CD1c-positive myeloid dendritic cell (primary cell): ENCODE measurements at regions not wholly inside any gene's neighbourhood (a gene's known extent, or its start where the extent isn't known, plus 50 kb on each side); places are given as distances from the start of the nearest gene placed in this dataset.
"Not testable (repeated sequence)": the region's sequence is repeated elsewhere in the genome, so short reads cannot be mapped to it uniquely, and the experiment has no call there.

Source experiments
- DNase-seq: peaks from one replicate; pipeline ENCODE4 v3.0.0-alpha.2; 2016; ENCODE audit errors: extremely low spot score

- DNase-seq: no peak
Measured at GRCh38 chr2:4916094-4916493, 776.1 kb upstream of the SOX11 start.

- DNase-seq: no peak
Measured at GRCh38 chr2:4930704-4931103, 761.5 kb upstream of the SOX11 start.

GRCh38 chr2:4931721-4932365 is 760.3 kb upstream of the SOX11 start:
- DNase-seq: no peak

- not testable (repeated sequence) for DNase-seq
Measured at GRCh38 chr2:4935291-4935690, 756.9 kb upstream of the SOX11 start.

GRCh38 chr2:4937550-4937949 is 754.6 kb upstream of the SOX11 start:
- DNase-seq: no peak

- no peak for DNase-seq
Measured at GRCh38 chr2:4938206-4938605, 754.0 kb upstream of the SOX11 start.

GRCh38 chr2:4942441-4942840 is 749.7 kb upstream of the SOX11 start:
- DNase-seq: no peak

GRCh38 chr2:4947911-4948310 is 744.3 kb upstream of the SOX11 start:
- DNase-seq: no peak

GRCh38 chr2:4951368-4951767 is 740.8 kb upstream of the SOX11 start:
- DNase-seq: no peak

- DNase-seq: no peak
Measured at GRCh38 chr2:4959219-4959618, 733.0 kb upstream of the SOX11 start.

- DNase-seq: no peak
Measured at GRCh38 chr2:4962419-4962818, 729.8 kb upstream of the SOX11 start.

GRCh38 chr2:4963106-4963505 is 729.1 kb upstream of the SOX11 start:
- no peak for DNase-seq

- no peak for DNase-seq
Measured at GRCh38 chr2:4964001-4964540, 728.1 kb upstream of the SOX11 start.

GRCh38 chr2:4964579-4964978 is 727.6 kb upstream of the SOX11 start:
- no peak for DNase-seq

GRCh38 chr2:4965556-4966320 is 726.4 kb upstream of the SOX11 start:
- no peak for DNase-seq

GRCh38 chr2:4967206-4967605 is 725.0 kb upstream of the SOX11 start:
- no peak for DNase-seq

- DNase-seq: no peak
Measured at GRCh38 chr2:4972472-4972871, 719.7 kb upstream of the SOX11 start.

GRCh38 chr2:4973354-4973753 is 718.8 kb upstream of the SOX11 start:
- DNase-seq: no peak

GRCh38 chr2:4973973-4974372 is 718.2 kb upstream of the SOX11 start:
- DNase-seq: no peak

- no peak for DNase-seq
Measured at GRCh38 chr2:4976407-4976806, 715.8 kb upstream of the SOX11 start.

- no peak for DNase-seq
Measured at GRCh38 chr2:4979111-4979510, 713.1 kb upstream of the SOX11 start.

- no peak for DNase-seq
Measured at GRCh38 chr2:4980995-4981394, 711.2 kb upstream of the SOX11 start.

- no peak for DNase-seq
Measured at GRCh38 chr2:4981802-4982409, 710.3 kb upstream of the SOX11 start.
